Loucy (cell line): ENCODE measurements at regions not wholly inside any gene's neighbourhood (a gene's known extent, or its start where the extent isn't known, plus 50 kb on each side); places are given as distances from the start of the nearest gene placed in this dataset.

Source experiments
- EZH2phosphoT487 ChIP-seq: fragments of 200-600 bp; IDR thresholded peaks from 2 replicates; pipeline ENCODE4 v1.6.1; 2018; ENCODE audit warnings: antibody characterized with exemption, mild to moderate bottlenecking, moderate library complexity, borderline replicate concordance
- TF ChIP-seq, protein P1 (sequence below): fragments of 200-600 bp; sonication (generic); conservative IDR thresholded peaks from 2 replicates; pipeline ENCODE4 v1.5.1; 2014; ENCODE audit warnings: mild to moderate bottlenecking, antibody characterized with exemption, low read length

- TF ChIP-seq, protein P1, sequence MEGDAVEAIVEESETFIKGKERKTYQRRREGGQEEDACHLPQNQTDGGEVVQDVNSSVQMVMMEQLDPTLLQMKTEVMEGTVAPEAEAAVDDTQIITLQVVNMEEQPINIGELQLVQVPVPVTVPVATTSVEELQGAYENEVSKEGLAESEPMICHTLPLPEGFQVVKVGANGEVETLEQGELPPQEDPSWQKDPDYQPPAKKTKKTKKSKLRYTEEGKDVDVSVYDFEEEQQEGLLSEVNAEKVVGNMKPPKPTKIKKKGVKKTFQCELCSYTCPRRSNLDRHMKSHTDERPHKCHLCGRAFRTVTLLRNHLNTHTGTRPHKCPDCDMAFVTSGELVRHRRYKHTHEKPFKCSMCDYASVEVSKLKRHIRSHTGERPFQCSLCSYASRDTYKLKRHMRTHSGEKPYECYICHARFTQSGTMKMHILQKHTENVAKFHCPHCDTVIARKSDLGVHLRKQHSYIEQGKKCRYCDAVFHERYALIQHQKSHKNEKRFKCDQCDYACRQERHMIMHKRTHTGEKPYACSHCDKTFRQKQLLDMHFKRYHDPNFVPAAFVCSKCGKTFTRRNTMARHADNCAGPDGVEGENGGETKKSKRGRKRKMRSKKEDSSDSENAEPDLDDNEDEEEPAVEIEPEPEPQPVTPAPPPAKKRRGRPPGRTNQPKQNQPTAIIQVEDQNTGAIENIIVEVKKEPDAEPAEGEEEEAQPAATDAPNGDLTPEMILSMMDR, result no peak
- TF ChIP-seq EZH2phosphoT487, result no peak
These were observed 171.4 kb upstream of the CADPS start for GRCh38 chr3:63046580-63046979.
